Amniotic epithelial cell (primary cell): ENCODE measurements at regions not wholly inside any gene's neighbourhood (a gene's known extent, or its start where the extent isn't known, plus 50 kb on each side); places are given as distances from the start of the nearest gene placed in this dataset.

Source experiments
- DNase-seq: peaks from one replicate; pipeline ENCODE4 v3.0.0-alpha.2; 2010; ENCODE audit warnings: low read depth

- DNase-seq = peak; percentile 60
Measured at GRCh38 chr14:89600950-89601826, 184.2 kb upstream of the FOXN3 start.

- DNase-seq = no peak
Measured at GRCh38 chr14:89600029-89600428, 183.0 kb upstream of the FOXN3 start.

GRCh38 chr14:89598548-89599186, 181.6 kb upstream of the FOXN3 start:
- DNase-seq = peak; percentile 54

GRCh38 chr14:89592961-89593360, 175.9 kb upstream of the FOXN3 start:
- DNase-seq = no peak

- no peak for DNase-seq
Measured at GRCh38 chr14:89589400-89590118, 172.5 kb upstream of the FOXN3 start.

GRCh38 chr14:89588840-89589296, 171.8 kb upstream of the FOXN3 start:
- no peak for DNase-seq

GRCh38 chr14:89588016-89588415, 171.0 kb upstream of the FOXN3 start:
- DNase-seq = no peak

- DNase-seq = no peak
Measured at GRCh38 chr14:89587136-89587420, 170.0 kb upstream of the FOXN3 start.

GRCh38 chr14:89586258-89587135, 169.5 kb upstream of the FOXN3 start:
- no peak for DNase-seq

- DNase-seq = peak; percentile 57
Measured at GRCh38 chr14:89578156-89578555, 161.1 kb upstream of the FOXN3 start.

GRCh38 chr14:89576960-89577359, 159.9 kb upstream of the FOXN3 start:
- DNase-seq = no peak

- DNase-seq = no peak
Measured at GRCh38 chr14:89576145-89576927, 159.3 kb upstream of the FOXN3 start.

- no peak for DNase-seq
Measured at GRCh38 chr14:89575386-89576061, 158.5 kb upstream of the FOXN3 start.

GRCh38 chr14:89574420-89574819, 157.4 kb upstream of the FOXN3 start:
- no peak for DNase-seq

- DNase-seq = no peak
Measured at GRCh38 chr14:89573399-89573657, 156.3 kb upstream of the FOXN3 start.

GRCh38 chr14:89572596-89573398, 155.8 kb upstream of the FOXN3 start:
- no peak for DNase-seq

GRCh38 chr14:89571491-89571890, 154.5 kb upstream of the FOXN3 start:
- no peak for DNase-seq

GRCh38 chr14:89566644-89567415, 149.8 kb upstream of the FOXN3 start:
- DNase-seq = no peak

- no peak for DNase-seq
Measured at GRCh38 chr14:89566180-89566579, 149.1 kb upstream of the FOXN3 start.
